ENCODE measurements at regions not wholly inside any gene's neighbourhood (a gene's known extent, or its start where the extent isn't known, plus 50 kb on each side); places are given as distances from the start of the nearest gene placed in this dataset.
A peak's percentile ranks its signal among the peaks of the same experiment; 100 is the strongest.

DNA sequence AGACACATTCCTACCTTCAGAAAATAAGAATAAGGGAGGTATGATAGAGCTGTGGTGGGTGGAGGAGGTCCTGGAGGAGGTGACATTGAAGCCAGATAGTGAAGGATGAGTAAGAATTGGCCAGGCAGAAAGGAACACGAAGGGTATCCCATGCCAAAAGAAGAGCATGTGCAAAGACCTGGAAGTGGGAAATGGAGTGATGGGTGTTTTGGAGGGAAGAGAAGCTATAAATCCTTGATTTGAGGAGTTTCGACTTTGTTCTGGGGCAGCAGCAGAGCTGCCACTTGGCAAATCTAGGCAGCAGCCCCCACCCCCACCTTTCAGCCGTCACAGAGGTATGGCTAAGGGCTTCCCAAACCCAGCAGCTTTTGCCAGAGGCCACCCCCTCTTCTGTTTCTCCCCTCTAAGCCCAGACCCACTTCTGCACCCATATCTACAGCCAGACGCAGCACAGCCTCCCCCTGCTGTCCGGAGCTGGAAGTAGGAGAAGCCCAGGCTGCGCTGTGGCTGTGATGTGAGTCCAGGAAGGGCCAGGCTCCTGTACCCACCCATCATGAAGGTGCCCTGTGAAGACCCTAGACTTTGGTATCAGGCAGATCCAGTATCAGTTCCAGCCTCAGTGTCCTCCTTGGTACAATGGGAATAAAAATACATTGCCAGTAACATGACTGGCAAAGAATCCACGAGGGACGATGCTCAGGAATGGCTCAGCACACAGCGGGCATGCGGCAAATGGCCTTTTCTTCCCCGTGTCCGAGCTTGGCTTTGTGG, 188.7 kb upstream of the LINGO1 start:
- TF ChIP-seq, protein P1, sequence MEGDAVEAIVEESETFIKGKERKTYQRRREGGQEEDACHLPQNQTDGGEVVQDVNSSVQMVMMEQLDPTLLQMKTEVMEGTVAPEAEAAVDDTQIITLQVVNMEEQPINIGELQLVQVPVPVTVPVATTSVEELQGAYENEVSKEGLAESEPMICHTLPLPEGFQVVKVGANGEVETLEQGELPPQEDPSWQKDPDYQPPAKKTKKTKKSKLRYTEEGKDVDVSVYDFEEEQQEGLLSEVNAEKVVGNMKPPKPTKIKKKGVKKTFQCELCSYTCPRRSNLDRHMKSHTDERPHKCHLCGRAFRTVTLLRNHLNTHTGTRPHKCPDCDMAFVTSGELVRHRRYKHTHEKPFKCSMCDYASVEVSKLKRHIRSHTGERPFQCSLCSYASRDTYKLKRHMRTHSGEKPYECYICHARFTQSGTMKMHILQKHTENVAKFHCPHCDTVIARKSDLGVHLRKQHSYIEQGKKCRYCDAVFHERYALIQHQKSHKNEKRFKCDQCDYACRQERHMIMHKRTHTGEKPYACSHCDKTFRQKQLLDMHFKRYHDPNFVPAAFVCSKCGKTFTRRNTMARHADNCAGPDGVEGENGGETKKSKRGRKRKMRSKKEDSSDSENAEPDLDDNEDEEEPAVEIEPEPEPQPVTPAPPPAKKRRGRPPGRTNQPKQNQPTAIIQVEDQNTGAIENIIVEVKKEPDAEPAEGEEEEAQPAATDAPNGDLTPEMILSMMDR (IDR thresholded peaks at IDR 0.05; ENCODE audit: borderline replicate concordance, insufficient read depth, low read depth, low read length): peak; percentile 87
- no peak overlapping the region for H3K4me3 ChIP-seq (ENCODE audit: low read depth, low read length)

DNA sequence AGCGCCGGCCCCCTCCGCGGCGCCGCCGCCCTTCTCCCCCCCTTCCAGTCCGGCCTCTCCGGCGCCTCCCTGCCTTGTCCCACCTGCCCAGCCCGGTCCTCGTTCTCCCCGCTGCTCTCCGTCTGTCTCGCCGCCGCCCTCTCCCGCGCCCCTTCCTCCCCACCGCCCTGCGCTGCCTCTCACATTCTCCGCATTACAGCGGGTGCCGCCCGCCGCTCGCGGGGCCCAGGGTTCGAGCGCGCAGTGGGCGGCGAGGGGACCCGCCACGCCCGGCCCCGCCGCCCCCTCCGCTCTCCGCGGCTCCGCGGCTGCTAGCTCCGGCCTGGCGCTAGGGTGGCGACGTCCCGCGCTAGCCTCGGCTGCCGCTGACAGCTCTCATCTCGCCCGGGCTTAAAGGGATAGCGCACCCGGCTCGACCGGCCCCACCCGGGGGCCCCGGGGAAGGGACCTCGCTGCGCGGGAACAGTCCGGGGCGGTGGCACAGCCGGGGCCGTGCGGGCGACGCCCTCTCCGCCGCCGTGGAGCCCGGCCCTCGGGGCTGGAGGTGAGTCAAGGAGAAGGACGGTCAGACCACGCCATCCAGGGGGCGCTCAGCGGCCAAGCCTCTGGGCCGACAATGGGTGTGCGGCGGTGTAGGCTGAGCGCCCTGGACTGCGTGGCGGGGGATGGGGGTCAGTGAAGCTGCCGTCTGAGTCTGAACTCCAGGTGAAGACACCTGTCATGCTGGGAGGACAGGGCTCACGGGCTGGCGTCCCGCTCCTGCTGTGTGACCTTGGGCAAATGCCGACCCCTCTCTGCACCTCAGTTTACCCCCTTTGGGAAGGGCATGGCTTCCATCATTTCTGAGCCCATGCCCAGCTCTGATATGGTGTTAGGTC, 187.4 kb upstream of the LINGO1 start:
- H3K4me3 ChIP-seq (ENCODE audit: low read depth, low read length): no peak overlapping the region

DNA sequence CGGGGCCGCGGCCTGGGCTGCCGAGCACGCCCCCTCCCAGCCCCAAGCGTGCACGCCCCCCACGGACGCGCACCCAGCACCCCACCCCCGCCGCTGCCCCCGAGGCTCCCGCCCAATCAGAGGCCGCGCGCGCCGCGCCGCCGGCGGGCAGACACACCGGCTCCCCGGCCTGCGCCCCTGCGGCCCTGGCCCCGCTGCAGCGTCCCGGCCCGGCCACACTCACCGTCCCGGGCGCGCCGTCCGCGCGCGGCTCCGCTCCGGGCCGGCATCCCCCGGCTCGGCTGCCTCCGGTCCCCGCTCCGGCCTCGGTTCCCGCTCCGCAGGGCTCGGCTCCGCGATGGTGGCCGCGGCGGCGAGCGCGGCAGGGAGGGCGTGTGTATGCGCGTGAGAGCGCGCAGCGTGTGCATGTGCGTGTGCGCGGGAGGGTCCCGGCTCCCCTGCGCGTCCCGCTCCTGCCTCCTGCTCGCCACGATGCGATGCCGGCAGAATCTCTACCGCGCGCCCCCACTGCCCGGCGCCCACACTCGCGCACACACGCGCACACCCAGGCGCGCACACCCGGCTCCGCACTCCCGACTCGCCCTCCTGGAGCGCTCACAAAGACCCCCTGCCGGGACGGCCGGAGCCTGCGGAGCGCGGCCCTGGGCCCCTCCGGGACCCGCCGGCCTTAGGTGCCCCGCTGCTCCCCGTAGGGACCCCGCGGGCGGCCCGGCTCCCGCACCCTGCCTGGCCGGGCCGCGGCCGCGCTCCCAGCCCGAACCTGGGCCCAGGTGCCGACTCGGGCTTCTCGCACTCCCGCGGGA, 186.5 kb upstream of the LINGO1 start:
- H3K4me3 ChIP-seq (ENCODE audit: low read depth, low read length): no peak overlapping the region
- TF ChIP-seq, protein P1 (IDR thresholded peaks at IDR 0.05; ENCODE audit: borderline replicate concordance, insufficient read depth, low read depth, low read length): no peak

More for the DNA sequence above, 187.4 kb upstream of the LINGO1 start:
- TF ChIP-seq, protein P1 (IDR thresholded peaks at IDR 0.05; ENCODE audit: borderline replicate concordance, insufficient read depth, low read depth, low read length): no peak; the same call in 1 of the 2 replicates

DNA sequence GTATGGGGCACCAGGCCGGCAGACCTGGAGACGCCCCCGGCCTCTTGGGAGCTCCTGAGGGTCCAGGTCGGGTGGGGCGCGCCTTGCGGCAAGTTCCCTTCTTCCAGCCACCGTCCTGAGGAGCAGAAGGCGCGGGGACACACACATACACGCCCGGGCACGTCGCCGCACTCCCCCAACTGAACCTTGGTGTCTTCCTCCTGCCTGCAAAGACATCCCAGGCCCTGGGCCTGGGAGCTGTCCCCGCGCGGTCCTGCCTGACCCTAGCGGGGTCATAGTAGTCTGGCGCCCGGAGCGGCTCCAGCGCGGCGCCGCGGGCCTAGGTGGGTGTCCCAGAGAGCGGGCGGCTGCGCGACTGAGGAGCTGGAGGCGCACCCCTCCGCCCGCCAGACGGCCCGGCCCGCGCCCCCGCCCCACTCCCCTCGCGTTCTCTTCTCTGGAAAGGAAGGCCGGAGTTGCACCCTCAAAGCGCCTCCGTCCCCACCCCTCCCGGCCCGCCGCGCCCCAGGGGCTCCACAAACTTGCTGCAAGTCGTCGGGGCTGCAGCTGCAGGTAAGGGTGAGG, 185.9 kb upstream of the LINGO1 start:
- no peak overlapping the region for H3K4me3 ChIP-seq (ENCODE audit: low read depth, low read length)
- TF ChIP-seq, protein P1 (IDR thresholded peaks at IDR 0.05; ENCODE audit: borderline replicate concordance, insufficient read depth, low read depth, low read length): no peak

DNA sequence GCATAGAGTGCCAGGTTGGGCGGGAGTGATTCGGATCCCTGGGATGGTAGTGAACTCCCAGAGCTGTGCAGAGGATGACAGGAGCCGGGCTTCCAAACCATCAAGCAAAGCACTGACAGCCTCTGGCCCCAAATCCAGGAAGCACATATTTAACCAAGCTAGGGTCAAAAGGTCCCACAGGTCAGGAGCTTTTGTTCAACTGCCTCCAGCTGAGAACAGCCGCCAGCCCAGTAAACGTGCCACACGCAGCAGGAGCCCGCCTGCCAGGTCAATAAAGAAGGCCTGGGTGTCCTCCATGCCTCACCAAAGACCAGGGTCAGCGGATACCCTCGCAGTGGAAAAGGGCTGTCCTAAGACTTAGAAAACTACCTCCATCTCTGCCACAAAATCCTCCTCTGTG, 184.7 kb upstream of the LINGO1 start:
- TF ChIP-seq, protein P1 (IDR thresholded peaks at IDR 0.05; ENCODE audit: borderline replicate concordance, insufficient read depth, low read depth, low read length): no peak
- no peak overlapping the region for H3K4me3 ChIP-seq (ENCODE audit: low read depth, low read length)

DNA sequence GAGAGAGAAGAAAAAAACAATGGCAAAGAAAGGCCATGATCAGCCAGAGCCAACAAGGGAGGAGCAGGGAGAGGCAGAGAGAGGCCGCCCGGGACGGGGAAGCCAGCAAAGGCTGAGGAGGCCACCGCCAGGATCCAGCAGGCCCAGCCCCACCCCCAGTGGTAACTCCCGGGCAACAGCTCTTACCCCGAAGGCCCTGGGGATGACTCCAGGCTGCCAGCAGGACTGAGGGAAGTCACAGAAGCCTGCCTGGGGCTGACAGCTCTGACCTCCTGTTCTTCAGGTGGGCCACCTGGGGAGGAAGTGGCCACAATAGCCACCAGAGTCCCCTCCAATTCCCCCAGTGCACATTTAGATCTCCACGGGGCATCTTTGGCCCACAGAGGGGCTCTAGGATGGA, 184.3 kb upstream of the LINGO1 start:
- TF ChIP-seq, protein P1 (IDR thresholded peaks at IDR 0.05; ENCODE audit: borderline replicate concordance, insufficient read depth, low read depth, low read length): no peak
- no peak overlapping the region for H3K4me3 ChIP-seq (ENCODE audit: low read depth, low read length)
